ENCODE measurements at regions not wholly inside any gene's neighbourhood (a gene's known extent, or its start where the extent isn't known, plus 50 kb on each side); places are given as distances from the start of the nearest gene placed in this dataset.

GRCh38 chr10:83848677-83849076 is 290.6 kb upstream of the GHITM start:
- Histone ChIP-seq H3K4me3 (no peak overlapping the region), H3K4me1 (no peaks in the 10 kb centered on the region), H3K36me3 (no peaks in the 10 kb centered on the region), H3K27ac (no peak overlapping the region), H3K9me3 (no peaks in the 10 kb centered on the region), H3K27me3 (no peaks in the 10 kb centered on the region)
- WGBS, 5 donors, result 70 to 81% (median 75%) methylated on average over 3 of the region's 3 CpGs
- DNase-seq, result no peak
- TF ChIP-seq POLR2AphosphoS5 (IDR thresholded peaks at IDR 0.05), result no peak
- no peak for TF ChIP-seq POLR2A (IDR thresholded peaks at IDR 0.05)
- TF ChIP-seq, protein P1, sequence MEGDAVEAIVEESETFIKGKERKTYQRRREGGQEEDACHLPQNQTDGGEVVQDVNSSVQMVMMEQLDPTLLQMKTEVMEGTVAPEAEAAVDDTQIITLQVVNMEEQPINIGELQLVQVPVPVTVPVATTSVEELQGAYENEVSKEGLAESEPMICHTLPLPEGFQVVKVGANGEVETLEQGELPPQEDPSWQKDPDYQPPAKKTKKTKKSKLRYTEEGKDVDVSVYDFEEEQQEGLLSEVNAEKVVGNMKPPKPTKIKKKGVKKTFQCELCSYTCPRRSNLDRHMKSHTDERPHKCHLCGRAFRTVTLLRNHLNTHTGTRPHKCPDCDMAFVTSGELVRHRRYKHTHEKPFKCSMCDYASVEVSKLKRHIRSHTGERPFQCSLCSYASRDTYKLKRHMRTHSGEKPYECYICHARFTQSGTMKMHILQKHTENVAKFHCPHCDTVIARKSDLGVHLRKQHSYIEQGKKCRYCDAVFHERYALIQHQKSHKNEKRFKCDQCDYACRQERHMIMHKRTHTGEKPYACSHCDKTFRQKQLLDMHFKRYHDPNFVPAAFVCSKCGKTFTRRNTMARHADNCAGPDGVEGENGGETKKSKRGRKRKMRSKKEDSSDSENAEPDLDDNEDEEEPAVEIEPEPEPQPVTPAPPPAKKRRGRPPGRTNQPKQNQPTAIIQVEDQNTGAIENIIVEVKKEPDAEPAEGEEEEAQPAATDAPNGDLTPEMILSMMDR (IDR thresholded peaks at IDR 0.05), result no peak
- no peak for TF ChIP-seq EP300 (IDR thresholded peaks at IDR 0.05)
- intact Hi-C loops (cut with DNase I; ENCODE audit: low total_unique reads), result no loop called here

DNA sequence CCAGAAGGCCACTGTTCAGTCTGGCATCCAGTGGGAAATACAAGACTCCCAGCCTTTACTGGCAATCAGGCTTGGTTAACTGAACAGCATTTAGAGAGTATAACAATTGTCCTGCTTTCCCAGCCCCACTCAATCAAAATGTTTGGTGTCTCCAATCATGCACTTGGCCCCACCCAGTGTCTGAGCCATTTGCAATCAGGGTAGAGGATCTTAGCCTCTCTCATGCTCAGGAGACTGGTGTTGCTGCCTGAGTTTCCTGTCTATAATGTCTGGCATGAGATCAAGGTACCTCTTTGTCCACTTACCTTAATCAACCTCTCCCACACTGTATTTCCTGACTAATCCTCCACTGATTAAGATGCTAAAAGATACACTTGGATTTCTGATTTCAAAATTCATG is 290.2 kb upstream of the GHITM start:
- Histone ChIP-seq H3K4me3 (no peak overlapping the region), H3K27ac (no peak overlapping the region), H3K36me3 (no peaks in the 10 kb centered on the region), H3K9me3 (peaks cover 0 to 3% (median 0%) of the 10 kb centered on the region in 4 donors), H3K4me1 (no peaks in the 10 kb centered on the region), H3K27me3 (no peaks in the 10 kb centered on the region)
- intact Hi-C loops (cut with DNase I; ENCODE audit: low total_unique reads), result no loop called here
- DNase-seq, result no peak
- no peak for TF ChIP-seq POLR2A (IDR thresholded peaks at IDR 0.05)

DNA sequence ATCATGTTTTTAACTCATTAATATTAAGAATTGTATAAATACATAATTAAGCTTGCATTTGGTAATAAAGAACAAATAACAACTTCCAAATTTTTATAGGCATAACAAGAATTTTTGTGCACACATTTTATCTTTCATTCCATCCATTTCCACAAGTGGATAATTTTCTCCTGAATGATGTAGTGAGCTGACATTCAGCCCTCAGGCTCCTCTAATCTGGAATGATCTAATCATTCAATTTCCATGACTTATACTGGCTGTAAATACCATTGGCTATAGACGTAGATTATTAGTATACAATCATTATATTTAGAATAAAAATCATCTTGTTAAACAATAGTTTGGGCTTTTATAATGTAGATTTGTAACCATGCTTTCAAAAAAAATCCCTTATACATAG is 287.2 kb upstream of the GHITM start:
- Histone ChIP-seq H3K9me3 (peaks cover 0 to 6% (median 0%) of the 10 kb centered on the region in 4 donors), H3K4me1 (no peaks in the 10 kb centered on the region), H3K27me3 (no peaks in the 10 kb centered on the region), H3K27ac (no peak overlapping the region), H3K4me3 (no peak overlapping the region), H3K36me3 (no peaks in the 10 kb centered on the region)
- DNase-seq, result no peak
- WGBS, 5 donors, result 46 to 69% (median 64%) methylated on average over 1 of the region's 1 CpG
- TF ChIP-seq POLR2A (IDR thresholded peaks at IDR 0.05) (no peak), POLR2AphosphoS5 (IDR thresholded peaks at IDR 0.05) (no peak), EP300 (IDR thresholded peaks at IDR 0.05) (no peak)
- TF ChIP-seq, protein P1 (IDR thresholded peaks at IDR 0.05), result no peak
- intact Hi-C loops (cut with DNase I; ENCODE audit: low total_unique reads), result no loop called here

DNA sequence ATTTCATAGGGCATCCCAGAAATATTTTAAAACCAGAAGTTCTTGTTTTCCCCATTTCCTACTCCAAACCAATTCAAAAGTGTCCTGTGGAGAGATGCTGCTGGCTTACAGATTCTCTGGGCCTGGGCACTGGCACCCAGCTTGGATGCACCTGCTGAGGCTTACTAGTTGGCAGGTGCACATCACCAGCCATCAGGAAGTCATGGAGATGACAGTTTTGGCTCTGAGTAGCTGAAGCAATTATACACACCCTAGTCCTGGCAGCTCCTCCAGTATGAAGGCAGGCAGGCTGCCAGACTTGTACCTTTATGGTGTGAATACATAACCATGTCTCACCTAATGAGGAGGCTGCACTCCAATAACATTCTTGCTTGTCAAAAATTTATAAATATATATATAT is 276.6 kb upstream of the GHITM start:
- Histone ChIP-seq H3K4me3 (no peak overlapping the region), H3K27me3 (no peaks in the 10 kb centered on the region), H3K27ac (no peak overlapping the region), H3K9me3 (no peaks in the 10 kb centered on the region), H3K36me3 (no peaks in the 10 kb centered on the region), H3K4me1 (no peaks in the 10 kb centered on the region)
- intact Hi-C loops (cut with DNase I; ENCODE audit: low total_unique reads), result no loop called here
- TF ChIP-seq EP300 (IDR thresholded peaks at IDR 0.05) (no peak), POLR2AphosphoS5 (IDR thresholded peaks at IDR 0.05) (no peak), POLR2A (IDR thresholded peaks at IDR 0.05) (no peak)
- TF ChIP-seq, protein P1 (IDR thresholded peaks at IDR 0.05), result no peak
- DNase-seq, result no peak

DNA sequence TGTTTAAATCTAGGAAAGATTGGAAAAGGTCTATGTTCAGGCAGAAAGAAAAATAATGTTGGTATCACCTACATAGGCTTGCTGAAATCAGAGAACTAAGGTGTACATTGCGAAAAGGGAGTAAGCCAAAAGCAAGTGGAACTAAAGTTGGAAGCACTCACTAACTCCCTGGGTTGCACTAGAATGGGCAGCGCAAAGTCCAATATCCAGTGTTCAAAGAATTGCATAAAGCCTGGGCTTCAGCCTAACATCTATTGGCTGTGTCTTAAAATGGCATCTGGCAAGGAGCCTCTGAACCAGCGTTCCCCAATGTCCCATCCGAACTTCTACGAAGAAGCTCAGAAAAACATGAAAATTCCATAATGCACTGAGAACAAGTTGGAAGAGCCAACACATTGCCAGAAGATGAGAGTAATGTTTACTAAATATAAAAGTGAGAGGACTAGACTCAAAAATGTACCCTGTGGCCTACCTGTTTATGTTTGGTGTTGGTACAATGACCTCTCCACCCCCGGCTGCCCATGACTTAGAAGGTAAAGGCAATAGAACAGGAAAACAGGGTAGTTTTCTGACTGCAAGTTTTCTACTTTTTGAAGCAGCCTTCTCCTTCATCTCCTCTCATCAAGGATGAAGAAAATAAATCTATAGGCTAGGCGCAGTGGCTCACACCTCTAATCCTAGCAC is 275.9 kb upstream of the GHITM start:
- no peak for TF ChIP-seq POLR2A (IDR thresholded peaks at IDR 0.05)
- TF ChIP-seq POLR2AphosphoS5 (IDR thresholded peaks at IDR 0.05), result no peak
- no peak for TF ChIP-seq EP300 (IDR thresholded peaks at IDR 0.05)
- TF ChIP-seq, protein P1 (IDR thresholded peaks at IDR 0.05), result no peak
- intact Hi-C loops (cut with DNase I; ENCODE audit: low total_unique reads), result no loop called here
- H3K27ac ChIP-seq, result no peak overlapping the region
- WGBS, 5 donors, result 93 to 97% (median 95%) methylated on average over 7 of the region's 7 CpGs
- H3K4me1 ChIP-seq, result no peaks in the 10 kb centered on the region
- DNase-seq, result no peak
- no peak overlapping the region for H3K4me3 ChIP-seq
- no peaks in the 10 kb centered on the region for H3K36me3 ChIP-seq
- H3K9me3 ChIP-seq, result no peaks in the 10 kb centered on the region
- H3K27me3 ChIP-seq, result no peaks in the 10 kb centered on the region
